IgD-negative memory B cell (primary cell): ENCODE measurements at regions not wholly inside any gene's neighbourhood (a gene's known extent, or its start where the extent isn't known, plus 50 kb on each side); places are given as distances from the start of the nearest gene placed in this dataset.

Source experiments
- H3K27ac Mint-ChIP-seq, 3 donors: one replicate each; pipeline ENCODE4 v1.8.0; 2020 to 2022; ENCODE audit warnings: mild to moderate bottlenecking in 3 of 3, mixed read lengths in 3 of 3, moderate library complexity in 1 of 3
- H3K27me3 Mint-ChIP-seq: one replicate; pipeline ENCODE4 v1.8.0; 2021; ENCODE audit warnings: mixed read lengths
- H3K36me3 Mint-ChIP-seq: one replicate; pipeline ENCODE4 v1.8.0; 2020; ENCODE audit warnings: mild to moderate bottlenecking, mixed read lengths
- H3K4me1 Mint-ChIP-seq, 3 donors: one replicate each; pipeline ENCODE4 v1.8.0; 2020 to 2022; ENCODE audit warnings: mixed read lengths in 3 of 3, mild to moderate bottlenecking in 1 of 3
- H3K4me3 Mint-ChIP-seq, 4 donors: one replicate each; pipeline ENCODE4 v1.8.0; 2020 to 2022; ENCODE audit warnings: mild to moderate bottlenecking in 4 of 4, mixed read lengths in 4 of 4, moderate library complexity in 3 of 4
- H3K9me3 Mint-ChIP-seq, 3 donors: one replicate each; pipeline ENCODE4 v1.8.0; 2020 to 2021; ENCODE audit warnings: mixed read lengths in 3 of 3, mild to moderate bottlenecking in 1 of 3

- peak overlapping the region; percentile 61 to 98 (median 89) for H3K4me3 Mint-ChIP-seq
- H3K27ac Mint-ChIP-seq: peak overlapping the region in 1 of 3 donors; percentile 65
- H3K36me3 Mint-ChIP-seq: no peaks in the 10 kb centered on the region
- no peaks in the 10 kb centered on the region for H3K9me3 Mint-ChIP-seq
- peaks cover 2 to 10% (median 5%) of the 10 kb centered on the region in 3 donors for H3K4me1 Mint-ChIP-seq
- H3K27me3 Mint-ChIP-seq: peaks cover 24% of the 10 kb centered on the region
Observed at GRCh38 chr11:10933455-10934292, 75.8 kb upstream of the ZBED5 start.

- H3K27me3 Mint-ChIP-seq: peaks cover 25% of the 10 kb centered on the region
- H3K27ac Mint-ChIP-seq: peak overlapping the region in 1 of 3 donors; percentile 65
- peaks cover 2 to 10% (median 5%) of the 10 kb centered on the region in 3 donors for H3K4me1 Mint-ChIP-seq
- H3K36me3 Mint-ChIP-seq: no peaks in the 10 kb centered on the region
- peak overlapping the region in 2 of 4 donors; percentile 7 to 61 for H3K4me3 Mint-ChIP-seq
- H3K9me3 Mint-ChIP-seq: no peaks in the 10 kb centered on the region
Observed at GRCh38 chr11:10932976-10933375, 75.1 kb upstream of the ZBED5 start.

DNA sequence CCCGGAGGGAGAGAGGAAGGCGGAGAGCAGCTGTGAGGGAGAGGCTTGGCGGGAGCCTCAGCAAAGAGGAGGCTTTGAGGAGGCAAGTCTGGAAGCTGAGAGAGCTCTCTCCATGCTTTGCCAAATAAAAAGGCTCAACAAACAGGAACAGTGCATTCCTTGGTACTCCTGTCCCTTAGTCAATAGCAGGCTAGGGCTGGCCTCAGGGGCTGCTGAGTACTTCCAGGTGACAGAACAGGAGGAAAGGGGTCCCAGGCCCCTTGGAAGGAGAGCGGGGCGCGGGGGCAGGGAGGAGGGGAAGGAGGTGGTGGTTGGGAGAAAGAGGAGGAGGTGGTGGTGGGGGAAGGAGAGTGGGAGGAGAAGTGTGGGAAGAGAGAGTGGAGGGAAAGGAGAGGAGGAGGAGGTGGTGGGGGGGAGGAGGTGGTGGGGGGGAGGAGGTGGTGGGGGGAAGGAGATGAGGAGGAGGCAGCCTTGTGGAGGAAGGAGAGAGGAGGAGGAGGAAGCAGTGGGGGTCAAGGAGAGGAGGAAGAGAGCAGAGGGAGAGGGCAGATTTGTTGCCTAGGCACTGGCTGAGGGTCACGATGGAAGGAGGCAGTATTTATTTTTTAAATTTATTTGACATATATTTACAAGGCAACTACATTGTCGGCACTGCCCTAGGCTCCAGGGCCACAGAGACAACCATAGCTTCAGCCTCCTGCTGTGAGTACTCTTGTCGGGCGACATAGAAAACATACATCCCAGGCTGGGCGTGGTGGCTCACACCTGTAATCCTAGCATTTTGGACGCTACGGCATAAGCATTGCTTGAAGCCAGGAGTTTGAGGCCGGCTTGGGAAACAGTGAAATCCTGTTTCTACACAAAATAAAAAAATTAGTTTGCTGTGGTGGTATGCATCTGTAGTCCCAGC lies 74.2 kb upstream of the ZBED5 start:
- Mint-ChIP-seq H3K27me3 (peaks cover 25% of the 10 kb centered on the region), H3K4me3 (peak overlapping the region; percentile 52 to 90 (median 77)), H3K9me3 (no peaks in the 10 kb centered on the region), H3K27ac (peak overlapping the region in 1 of 3 donors; percentile 39), H3K36me3 (no peaks in the 10 kb centered on the region), H3K4me1 (peaks cover 2 to 10% (median 5%) of the 10 kb centered on the region in 3 donors)

GRCh38 chr11:10930972-10931760 lies 73.3 kb upstream of the ZBED5 start:
- Mint-ChIP-seq H3K27ac (peak overlapping the region in 1 of 3 donors; percentile 39), H3K27me3 (peaks cover 25% of the 10 kb centered on the region), H3K4me3 (peak overlapping the region; percentile 52 to 90 (median 84)), H3K36me3 (no peaks in the 10 kb centered on the region), H3K4me1 (peaks cover 2 to 10% (median 5%) of the 10 kb centered on the region in 3 donors), H3K9me3 (no peaks in the 10 kb centered on the region)

DNA sequence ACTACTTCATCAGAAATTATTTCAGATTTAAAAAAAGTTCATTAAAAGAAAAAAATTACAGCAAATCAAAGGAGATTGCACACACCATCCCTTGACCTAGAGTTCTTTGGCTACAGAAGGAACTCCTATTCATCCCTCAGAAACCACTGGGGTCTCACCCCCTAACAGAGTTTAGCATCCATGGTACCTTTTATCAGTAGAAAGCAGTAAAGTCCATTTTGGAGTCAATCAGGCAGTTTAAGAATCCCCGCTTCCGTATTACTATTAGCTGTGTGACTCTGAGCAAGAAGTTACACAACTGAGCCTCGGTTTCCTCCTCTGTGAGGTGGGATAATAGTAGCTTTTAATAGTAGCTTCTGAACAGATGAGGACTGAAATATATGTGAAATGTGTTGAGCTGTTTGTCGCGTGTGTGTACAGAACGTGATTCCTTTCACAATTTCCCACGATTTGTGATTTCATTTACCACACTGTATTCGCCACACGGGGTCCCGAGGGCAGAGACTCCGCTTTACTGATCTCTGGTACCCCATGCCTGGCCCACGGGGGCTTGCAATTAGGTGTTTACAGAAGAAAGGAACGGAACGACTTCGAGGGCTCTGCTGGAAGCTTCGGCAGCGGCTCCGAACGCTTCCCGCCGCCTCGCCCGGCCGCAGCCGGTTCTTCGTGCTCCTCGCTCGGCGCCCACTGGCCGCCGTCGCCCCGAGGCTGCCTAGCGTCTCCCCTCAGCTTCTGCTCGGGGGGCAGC lies 72.5 kb upstream of the ZBED5 start:
- Mint-ChIP-seq H3K27me3 (peaks cover 25% of the 10 kb centered on the region), H3K9me3 (no peaks in the 10 kb centered on the region), H3K4me3 (peak overlapping the region; percentile 77 to 90 (median 84)), H3K4me1 (peaks cover 2 to 10% (median 5%) of the 10 kb centered on the region in 3 donors), H3K27ac (no peak overlapping the region), H3K36me3 (no peaks in the 10 kb centered on the region)

GRCh38 chr11:10927538-10927937 lies 69.7 kb upstream of the ZBED5 start:
- Mint-ChIP-seq H3K36me3 (no peaks in the 10 kb centered on the region), H3K27ac (no peak overlapping the region), H3K9me3 (no peaks in the 10 kb centered on the region), H3K27me3 (peaks cover 15% of the 10 kb centered on the region), H3K4me3 (no peak overlapping the region), H3K4me1 (peaks cover 0 to 1% (median 0%) of the 10 kb centered on the region in 3 donors)

DNA sequence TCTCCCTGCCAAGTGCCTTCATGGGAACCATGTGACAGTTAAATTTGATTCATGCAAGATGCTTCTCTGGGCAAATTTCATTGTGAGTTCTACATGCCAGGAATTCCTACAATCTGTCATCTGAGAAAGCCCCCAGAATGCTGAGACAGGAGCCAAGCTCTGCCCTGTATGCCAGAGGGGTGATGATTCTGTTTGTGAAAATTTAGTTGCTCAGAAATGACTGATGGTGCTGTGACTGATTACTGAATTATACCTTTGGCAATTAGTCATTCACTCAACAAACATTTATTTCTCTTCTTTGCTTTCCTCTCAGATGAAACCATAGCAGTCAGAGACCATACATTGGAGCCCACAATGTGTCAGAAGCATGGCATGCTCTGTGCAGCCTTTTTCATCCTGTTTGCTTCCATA lies 69.0 kb upstream of the ZBED5 start:
- Mint-ChIP-seq H3K27me3 (peaks cover 13% of the 10 kb centered on the region), H3K36me3 (no peaks in the 10 kb centered on the region), H3K9me3 (no peaks in the 10 kb centered on the region)

GRCh38 chr11:10925149-10925926 lies 67.5 kb upstream of the ZBED5 start:
- Mint-ChIP-seq H3K9me3 (no peaks in the 10 kb centered on the region), H3K4me1 (peaks cover 0 to 1% (median 0%) of the 10 kb centered on the region in 3 donors)

More for the DNA sequence above, 69.0 kb upstream of the ZBED5 start:
- Mint-ChIP-seq H3K4me3 (no peak overlapping the region), H3K27ac (no peak overlapping the region), H3K4me1 (peaks cover 0 to 1% (median 0%) of the 10 kb centered on the region in 3 donors)

GRCh38 chr11:10923882-10924281 lies 66.0 kb upstream of the ZBED5 start:
- Mint-ChIP-seq H3K36me3 (no peaks in the 10 kb centered on the region), H3K27ac (no peak overlapping the region), H3K4me3 (no peak overlapping the region), H3K4me1 (no peaks in the 10 kb centered on the region), H3K27me3 (peaks cover 3% of the 10 kb centered on the region), H3K9me3 (no peaks in the 10 kb centered on the region)

More at GRCh38 chr11:10925149-10925926, 67.5 kb upstream of the ZBED5 start:
- H3K36me3 Mint-ChIP-seq: no peaks in the 10 kb centered on the region
- peaks cover 6% of the 10 kb centered on the region for H3K27me3 Mint-ChIP-seq
- no peak overlapping the region for H3K4me3 Mint-ChIP-seq
- no peak overlapping the region for H3K27ac Mint-ChIP-seq

GRCh38 chr11:10922892-10923291 lies 65.0 kb upstream of the ZBED5 start:
- Mint-ChIP-seq H3K9me3 (peaks cover 3 to 10% (median 4%) of the 10 kb centered on the region in 3 donors), H3K4me1 (no peaks in the 10 kb centered on the region), H3K36me3 (peaks cover 2% of the 10 kb centered on the region), H3K27ac (no peak overlapping the region), H3K27me3 (no peaks in the 10 kb centered on the region), H3K4me3 (no peak overlapping the region)

DNA sequence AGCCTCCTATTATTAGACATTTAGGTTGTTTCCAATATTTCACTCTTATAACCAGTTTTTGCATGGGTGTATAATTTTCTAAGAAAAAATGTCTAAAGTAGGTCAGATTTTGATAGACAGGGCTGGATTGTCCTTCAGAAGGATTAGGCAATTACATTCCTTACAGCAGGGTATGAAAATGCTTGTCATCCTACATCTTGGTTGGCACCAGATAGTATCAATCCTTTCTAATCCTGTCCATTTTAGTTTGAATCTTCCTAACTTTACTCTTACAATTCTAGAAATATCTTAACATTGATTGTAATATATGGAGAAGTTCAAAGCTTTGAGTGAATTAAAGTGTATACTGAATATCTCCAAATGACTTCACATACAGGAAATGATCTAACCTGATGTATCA lies 63.0 kb upstream of the ZBED5 start:
- Mint-ChIP-seq H3K4me1 (no peaks in the 10 kb centered on the region), H3K27ac (no peak overlapping the region), H3K9me3 (peaks cover 4 to 11% (median 9%) of the 10 kb centered on the region in 3 donors), H3K36me3 (peaks cover 2% of the 10 kb centered on the region), H3K27me3 (no peaks in the 10 kb centered on the region), H3K4me3 (no peak overlapping the region)

- H3K9me3 Mint-ChIP-seq: peaks cover 4 to 11% (median 9%) of the 10 kb centered on the region in 3 donors
- no peak overlapping the region for H3K27ac Mint-ChIP-seq
Observed at GRCh38 chr11:10920205-10920604, 62.4 kb upstream of the ZBED5 start.

GRCh38 chr11:10918698-10919097 lies 60.8 kb upstream of the ZBED5 start:
- H3K4me1 Mint-ChIP-seq: peaks cover 0 to 4% (median 0%) of the 10 kb centered on the region in 3 donors
- H3K9me3 Mint-ChIP-seq: peaks cover 4 to 11% (median 9%) of the 10 kb centered on the region in 3 donors
- H3K27ac Mint-ChIP-seq: no peak overlapping the region
- no peaks in the 10 kb centered on the region for H3K27me3 Mint-ChIP-seq
- peaks cover 2% of the 10 kb centered on the region for H3K36me3 Mint-ChIP-seq
- H3K4me3 Mint-ChIP-seq: no peak overlapping the region

More at GRCh38 chr11:10920205-10920604, 62.4 kb upstream of the ZBED5 start:
- Mint-ChIP-seq H3K36me3 (peaks cover 2% of the 10 kb centered on the region), H3K4me3 (no peak overlapping the region), H3K4me1 (no peaks in the 10 kb centered on the region), H3K27me3 (no peaks in the 10 kb centered on the region)
